CD1c-positive myeloid dendritic cell (primary cell): ENCODE measurements at regions not wholly inside any gene's neighbourhood (a gene's known extent, or its start where the extent isn't known, plus 50 kb on each side); places are given as distances from the start of the nearest gene placed in this dataset.
A peak's percentile ranks its signal among the peaks of the same experiment; 100 is the strongest.
"Not testable (repeated sequence)": the region's sequence is repeated elsewhere in the genome, so short reads cannot be mapped to it uniquely, and the experiment has no call there.

ENCODE experiments used
- DNase-seq: peaks from one replicate; pipeline ENCODE4 v3.0.0-alpha.2; 2016; ENCODE audit errors: extremely low spot score

DNA sequence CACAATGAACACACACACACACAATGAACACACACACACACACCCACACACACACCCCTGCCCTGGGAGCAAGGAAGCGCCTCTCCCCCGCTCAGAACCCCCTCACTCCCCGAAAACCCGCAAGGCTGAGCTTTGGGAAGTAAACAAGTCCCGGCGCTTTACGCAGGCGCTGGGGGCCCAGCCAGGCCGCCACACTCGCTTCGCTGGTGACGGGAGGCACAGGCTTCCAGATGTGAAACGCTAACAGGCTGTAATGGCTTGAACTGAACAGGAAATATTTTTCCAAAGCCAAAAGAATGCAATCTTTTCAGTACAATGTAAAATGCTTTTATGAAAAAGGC is 122.7 kb upstream of the IGF1R start:
- no peak for DNase-seq

DNA sequence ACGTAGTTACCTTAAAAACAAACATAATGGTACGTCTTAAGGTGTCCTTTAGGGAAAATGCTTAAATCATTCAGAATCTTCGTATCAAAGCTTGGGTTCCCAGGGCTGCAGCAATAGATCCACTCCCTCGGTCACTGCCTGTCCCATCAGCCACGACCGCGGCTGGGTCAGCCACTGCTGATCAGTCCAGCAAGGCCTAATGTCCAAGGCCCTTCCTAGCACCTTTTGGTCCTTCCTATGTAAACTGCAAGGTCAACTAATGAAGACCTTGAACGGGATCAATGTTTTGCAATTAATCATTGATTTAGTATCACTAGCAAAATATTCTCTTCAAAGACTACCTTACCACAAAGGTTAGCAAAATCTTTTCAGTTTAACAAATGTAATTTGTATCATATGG is 122.2 kb upstream of the IGF1R start:
- DNase-seq = no peak

DNA sequence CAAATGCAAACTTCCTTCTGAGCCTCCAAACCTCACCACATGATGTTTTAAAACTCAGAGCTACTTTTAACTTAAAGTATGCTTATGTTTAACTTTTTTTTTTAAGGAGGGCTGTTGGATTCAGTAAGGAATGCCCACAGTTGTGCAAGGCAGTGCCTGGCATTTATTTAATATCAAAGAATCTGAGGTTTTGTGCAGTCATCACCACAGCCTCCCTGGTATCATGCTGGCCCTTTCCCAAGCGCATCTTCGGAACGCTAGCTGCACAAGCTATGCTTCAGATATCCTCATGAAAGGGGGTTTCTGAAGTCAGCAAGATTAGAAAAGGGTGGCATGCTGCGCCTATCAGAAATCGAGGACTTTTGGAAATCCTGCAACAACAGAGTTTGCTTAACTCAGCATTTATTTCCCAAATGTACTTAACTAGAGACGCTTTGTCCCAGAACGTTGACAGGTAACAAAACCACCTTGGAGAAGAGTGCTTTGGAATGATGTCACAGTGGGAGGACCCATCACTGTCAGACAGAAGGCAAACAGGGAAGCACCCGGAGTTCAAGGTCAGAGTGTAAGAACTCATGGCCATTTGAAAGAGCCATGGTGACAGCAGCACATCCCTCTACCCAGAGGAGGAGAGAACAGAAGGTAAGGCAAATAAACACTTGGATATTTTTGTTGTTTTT is 120.2 kb upstream of the IGF1R start:
- no peak for DNase-seq

DNA sequence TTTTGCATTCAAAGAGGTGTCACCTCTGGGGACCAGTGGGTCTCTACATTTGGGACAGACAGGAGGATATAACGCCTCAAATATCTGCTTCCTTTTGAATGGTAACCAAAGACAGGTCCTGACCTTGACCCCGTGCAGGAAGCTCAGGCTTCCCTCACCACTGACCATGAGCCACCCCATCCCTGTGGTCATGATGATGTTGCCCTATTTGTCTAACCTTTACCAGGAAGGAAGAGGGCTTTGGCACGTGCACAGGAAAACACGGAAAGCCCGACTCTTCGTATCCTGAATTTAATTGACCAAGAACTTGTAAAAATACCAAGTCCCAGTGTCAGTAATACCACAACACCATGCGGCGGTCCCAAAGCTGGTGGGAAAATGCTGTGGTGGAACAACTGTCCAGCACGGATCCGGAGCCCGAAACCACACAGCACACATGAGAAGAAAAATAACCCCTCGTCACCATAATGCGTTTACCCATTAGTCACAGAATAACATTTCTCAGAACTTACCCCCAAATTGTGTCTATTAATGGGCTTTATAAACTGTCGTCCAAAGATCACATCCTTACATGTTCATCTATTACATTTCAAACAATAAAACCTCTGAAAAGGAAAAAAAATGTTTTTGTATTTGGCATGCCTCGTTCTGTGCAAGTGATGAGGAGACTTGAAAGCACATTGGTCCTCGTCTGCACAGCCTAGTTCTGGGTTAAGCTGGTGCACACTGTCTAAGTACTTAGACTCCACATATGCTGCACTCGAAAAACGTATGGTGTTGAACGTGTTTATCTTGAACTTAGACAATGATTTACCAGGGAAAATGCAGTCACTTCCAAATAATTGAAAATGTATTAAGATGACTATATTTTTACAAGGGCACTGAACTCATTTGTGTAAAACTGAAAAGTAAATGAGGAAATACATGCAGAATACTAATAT is 118.9 kb upstream of the IGF1R start:
- no peak for DNase-seq

DNA sequence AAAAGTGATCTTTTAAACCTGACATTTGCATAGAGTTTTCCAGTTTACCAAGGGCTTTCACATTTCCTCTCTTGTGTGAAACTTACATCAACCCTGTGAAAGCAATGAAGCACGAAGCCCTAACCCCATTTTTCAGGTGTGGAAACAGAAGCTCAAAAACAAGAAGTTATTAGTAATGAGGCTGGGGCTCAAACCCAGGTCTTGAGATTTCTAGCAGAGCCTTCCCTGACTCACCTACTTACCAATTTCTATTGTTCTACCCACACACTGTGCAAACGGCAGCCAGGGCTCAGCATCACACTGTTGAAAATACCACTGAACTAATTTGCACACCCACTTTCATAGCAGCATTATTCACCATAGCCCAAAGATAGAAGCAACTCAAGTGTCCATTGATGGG is 117.8 kb upstream of the IGF1R start:
- DNase-seq = no peak

DNA sequence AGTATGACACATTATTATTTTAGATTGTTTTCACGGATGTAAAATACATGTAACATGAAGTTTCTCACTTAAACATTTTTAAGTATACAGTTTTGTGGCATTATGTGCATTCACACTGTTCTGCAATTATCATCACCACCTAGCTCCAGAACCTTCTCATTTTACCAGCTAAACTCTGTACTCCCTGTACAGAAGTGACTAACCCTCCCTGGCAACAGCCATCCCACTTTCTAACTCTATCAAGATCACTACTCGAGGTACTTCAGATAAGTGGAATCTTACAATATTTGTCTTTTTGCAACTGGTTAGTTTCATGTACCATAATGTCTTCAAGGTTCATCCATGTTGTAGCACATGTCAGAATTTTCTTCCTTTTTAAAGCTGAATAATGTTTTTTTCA is 116.3 kb upstream of the IGF1R start:
- DNase-seq = no peak

DNA sequence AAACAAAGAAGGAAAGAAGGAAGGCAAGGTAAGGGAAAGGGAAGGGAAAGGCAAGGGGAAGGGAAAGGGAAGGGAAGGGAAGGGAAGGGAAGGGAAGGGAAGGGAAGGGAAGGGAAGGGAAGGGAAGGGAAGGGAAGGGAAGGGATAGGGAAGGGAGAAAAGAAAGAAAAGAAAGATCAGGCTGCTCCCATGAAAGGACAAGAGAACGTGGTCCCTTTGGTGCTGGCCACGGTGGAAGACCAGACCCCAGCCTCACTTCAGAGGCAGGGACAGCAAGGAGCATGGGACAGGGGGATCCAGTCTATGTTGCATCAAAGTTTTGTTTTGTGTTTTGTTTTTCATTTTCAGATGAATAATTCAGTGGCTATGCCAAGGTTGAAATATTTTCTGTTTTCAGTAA is 111.4 kb upstream of the IGF1R start:
- DNase-seq = no peak

DNA sequence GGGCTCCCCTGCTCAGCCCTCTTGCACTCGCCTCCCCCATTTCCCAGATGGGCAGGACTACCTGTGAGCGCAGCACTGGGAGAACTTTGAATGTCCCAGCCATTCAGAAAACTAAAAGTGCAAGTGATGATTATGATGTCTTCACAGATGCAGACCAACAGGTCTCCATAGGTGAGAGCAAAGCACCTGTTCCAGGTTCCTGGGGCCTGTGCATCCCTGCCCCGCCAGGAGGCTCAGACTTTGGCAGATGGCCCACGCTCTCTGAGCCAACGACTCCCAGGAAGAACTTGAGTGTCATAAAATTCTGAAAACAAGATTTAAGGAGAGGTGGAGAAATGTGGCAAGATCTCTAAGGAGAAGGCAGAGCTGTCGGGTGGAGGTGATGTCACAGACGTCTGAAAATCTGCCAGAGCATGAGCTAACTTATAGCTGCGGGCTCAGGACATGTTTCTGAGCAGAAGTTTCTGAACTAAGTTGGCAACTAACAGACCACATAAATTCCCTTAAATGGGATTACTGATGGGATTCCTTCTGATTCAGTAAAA is 110.8 kb upstream of the IGF1R start:
- DNase-seq = no peak

DNA sequence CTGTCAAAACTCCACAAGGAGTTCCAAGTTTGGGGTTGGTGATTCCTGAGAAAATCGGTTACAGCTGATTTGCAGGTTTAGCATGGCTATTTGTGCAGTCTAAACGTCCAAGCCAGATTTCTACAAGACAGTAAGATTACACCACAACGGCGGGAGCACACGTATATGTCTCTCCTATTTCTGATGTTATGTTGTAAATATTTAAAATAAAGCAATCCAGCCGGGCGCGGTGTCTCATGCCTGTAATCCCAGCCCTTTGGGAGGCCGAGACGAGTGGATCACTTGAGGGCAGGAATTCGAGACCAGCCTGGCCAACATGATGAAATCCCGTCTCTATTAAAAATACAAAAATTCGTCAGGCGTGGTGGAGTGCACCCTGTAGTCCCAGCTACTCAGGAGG is 106.8 kb upstream of the IGF1R start:
- DNase-seq = no peak

DNA sequence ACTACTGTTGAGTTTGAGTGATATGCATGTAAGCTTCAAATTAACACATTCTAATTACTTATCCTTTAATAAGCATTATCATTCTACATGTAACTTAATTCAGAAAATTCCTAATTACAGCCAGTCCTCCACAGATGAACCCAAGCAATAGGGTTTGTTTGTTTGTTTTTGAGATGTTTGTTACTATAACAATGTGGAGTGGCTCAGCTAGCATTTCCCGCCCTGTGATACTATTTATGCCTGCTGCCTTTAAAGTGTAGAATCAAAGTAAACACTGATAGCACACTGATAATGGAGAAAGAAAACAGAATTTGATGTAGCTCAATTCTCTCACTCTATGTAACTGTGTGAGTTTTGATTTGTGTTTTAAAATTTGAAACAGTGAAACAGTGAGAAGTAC is 105.1 kb upstream of the IGF1R start:
- DNase-seq = no peak

DNA sequence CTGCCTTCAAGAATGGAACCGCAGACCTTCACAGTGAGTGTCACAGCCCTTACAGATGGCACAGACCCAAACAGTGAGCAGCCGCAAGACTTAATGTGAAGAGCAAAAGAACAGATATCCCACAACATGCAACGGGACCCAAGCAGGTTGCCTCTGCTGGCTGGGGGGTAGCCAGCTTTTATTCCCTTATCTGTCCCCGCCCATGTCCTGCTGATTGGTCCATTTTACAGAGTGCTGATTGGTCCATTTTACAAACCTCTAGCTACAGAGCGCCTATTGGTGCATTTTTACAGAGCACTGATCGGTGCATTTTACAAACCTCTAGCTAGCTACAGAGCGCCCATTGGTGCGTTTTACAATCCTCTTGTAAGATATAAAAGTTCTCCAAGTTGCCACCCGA is 102.0 kb upstream of the IGF1R start:
- DNase-seq = no peak

DNA sequence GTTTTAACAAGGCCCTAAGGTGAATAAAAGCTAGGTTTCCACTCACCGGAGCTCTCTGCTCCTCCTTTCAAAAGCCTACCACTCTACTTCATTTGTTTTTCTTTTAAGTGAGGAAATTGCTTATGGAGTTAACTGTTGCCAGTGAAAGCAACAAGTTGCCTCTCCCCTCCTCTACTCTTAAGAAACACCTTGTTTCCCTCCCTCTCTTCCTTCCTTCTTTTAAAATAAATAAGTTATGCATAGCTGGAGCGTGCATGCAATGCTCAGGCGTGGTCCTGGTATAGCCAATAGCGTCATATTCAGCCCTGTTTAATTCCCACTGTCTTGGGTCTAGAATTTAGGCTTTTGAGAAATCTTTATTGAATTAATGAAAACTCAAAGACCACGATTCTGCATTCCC is 101.1 kb upstream of the IGF1R start:
- no peak for DNase-seq

DNA sequence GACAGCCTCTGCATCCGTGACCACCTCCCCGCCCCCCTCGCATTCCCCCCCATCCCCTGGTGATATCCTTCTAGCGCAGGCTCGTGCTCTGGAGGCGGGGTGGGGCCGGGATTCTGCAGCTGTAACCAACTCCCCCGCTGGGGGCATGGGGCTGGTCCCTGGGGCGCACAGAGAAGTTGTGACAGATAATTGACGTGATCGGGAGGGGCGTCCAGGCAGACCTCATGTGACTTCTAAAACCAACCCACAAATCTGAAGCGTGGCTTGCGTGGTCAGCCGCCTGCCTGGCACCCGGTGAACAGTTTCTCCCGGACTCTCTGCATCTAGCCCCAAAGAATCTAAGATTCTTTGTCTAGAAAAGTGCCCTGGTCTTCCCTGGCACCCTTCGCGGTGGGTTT is 100.6 kb upstream of the IGF1R start:
- peak; percentile 9 for DNase-seq

DNA sequence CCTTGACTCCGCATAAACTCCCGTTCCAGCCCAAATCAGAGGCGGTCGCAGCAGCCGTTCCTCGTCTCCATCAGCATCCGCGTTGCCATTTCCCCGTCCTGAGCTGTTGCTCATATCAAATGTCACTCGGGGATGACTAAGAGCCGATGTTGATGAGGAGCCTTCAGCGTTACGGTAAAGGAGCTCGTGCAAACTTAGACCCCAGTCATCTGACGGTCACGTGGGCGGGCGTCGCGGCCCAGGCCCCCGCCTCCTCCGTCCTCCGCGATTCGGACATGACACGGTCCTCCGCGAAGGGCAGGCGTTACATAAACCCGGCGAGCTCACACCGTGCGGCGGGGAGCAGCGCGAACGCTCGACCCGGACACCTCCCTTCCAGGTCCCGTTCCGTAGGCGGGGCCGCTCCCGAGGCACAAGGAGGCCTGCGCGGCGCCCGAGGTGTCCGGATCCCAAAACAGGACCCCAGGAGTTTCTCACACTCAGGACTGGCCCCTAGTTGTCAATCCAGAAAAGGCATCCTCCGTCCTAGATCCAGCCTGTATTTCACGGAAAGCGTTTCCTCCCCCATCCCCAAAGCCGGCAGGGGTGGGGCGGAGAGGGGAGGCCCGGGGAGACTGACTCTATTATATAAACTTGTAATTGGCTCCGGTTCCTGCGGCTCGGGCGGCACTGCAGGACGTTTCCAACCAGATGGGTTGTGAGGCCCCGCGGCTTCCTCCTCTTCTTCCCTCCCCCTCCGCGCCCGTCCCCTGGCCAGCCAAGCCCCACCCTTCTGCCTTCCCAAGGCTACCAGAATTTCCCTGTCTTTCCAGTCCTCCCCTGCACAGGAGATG is 100.0 kb upstream of the IGF1R start:
- DNase-seq = peak; percentile 53

DNA sequence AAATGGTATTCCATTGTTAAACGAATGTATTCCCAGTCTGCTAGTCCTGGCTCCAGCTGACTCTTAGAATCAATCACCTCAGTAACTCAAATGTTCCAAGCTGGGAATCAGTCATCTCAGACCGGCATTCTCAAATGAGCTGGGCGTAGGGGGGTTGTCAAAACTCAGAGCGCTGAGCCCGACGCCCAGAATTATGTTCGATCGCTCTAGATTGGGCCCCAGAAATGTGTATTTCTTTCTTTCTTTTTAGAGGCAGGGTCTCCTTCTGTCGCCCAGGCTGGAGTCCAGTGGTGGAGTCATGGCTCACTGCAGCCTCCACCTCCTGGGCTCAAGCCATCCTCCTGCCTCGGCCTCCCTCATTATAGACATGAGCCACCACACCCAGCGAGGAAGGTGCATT is 99.3 kb upstream of the IGF1R start:
- DNase-seq = no peak

DNA sequence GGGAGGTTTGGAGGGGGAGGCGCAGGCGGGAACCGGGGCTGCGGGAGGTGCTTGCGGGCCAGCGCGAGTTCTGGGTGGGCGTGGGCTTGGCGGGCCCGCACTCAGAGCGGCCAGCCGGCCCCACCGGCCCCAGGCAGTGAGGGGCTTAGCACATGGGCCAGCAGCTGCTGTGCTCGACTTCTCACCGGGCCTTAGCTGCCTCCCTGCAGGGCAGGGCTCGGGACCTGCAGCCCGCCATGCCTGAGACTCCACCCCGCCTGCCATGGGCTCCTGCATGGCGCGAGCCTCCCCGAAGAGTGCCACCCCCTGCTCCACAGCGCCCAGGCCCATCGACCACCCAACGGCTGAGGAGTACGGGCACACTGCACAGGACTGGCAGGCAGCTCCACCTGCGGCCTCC is 98.6 kb upstream of the IGF1R start:
- no peak for DNase-seq

DNA sequence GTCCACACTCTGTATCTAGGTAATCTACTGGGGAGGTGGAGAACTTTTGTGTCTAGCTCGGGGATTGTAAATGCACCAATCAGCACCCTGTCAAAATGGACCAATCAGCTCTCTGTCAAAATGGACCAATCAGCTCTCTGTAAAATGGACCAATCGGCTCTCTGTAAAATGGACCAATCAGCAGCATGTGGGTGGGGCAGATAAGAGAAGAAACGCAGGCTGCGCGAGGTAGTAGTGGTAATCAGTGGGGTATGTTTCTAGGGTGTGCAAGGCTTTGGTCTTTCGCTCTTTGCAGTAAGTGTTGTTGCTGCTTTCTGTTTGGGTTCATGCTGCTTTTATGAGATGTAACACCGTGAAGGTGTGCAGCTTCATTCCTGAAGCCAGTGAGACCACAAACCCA is 98.0 kb upstream of the IGF1R start:
- DNase-seq = not testable (repeated sequence)

DNA sequence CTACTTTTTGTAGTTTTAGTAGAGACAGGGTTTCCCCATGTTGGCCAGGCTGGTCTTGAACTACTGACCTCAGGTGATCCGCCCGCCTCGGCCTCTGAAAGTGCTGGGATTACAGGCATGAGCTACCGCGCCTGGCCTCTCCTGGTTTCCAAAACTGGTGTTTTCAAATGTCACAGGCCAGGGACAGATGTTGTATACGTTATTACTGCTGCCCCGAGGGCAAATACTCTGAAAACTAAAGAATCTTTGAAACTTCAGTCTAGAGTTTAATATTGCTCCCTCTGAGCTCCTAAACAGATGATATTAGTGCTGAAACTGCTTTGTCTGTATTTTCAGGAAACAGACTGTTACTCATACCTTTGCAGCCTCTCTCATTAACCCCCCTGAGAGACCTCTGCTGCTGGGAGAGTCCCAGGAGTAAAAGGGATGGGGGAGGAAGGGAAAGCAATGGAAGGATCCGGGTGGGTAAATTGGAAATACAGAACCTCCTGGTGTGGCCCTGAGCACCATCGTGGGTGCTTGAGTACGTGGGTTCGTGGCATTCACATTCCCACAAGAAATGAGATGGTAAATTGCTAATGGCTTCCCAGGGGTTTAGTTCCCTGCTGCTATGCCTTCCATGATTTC is 96.3 kb upstream of the IGF1R start:
- no peak for DNase-seq

DNA sequence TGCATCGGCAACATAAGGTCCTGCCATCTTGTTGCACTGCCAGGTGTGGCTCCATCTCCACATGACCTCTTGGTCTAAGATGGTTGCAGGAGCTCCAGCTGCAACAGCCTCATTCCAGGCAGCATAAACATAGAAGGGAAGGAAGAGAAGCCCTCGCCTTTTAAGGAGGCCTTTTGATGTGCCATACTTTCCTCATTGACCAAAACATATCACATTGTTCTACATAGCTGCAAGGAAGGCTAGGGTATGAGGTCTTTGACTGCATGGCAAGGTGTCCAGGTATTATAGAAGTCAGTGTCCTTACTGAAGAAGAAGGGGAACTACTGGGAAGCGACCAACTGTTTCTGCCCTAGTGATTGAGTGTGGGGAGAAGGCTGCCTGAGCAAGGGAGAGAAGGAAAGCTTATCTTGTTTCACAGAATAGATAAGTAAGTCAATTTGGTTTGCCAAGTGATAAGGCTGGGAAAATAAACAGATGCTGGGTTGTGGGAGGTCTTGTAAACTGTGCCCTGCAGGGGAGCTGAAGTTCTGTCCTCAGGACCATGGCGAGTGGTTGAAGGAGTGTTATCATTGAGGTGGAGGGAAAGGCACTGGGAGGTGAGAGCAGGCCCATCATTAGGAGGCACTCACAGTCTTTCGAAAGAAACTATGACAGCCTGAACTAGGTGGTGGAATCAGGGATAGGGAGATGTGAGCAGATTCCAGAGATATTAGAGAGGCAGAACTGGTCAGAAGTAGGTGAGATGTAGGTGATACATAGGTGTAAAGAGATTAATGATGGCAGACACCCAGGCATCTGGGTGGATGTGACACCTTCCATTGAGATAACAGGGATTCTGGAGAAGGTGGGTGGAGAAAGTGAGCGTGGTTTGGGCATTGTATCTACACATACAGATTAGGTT is 93.8 kb upstream of the IGF1R start:
- DNase-seq = no peak

DNA sequence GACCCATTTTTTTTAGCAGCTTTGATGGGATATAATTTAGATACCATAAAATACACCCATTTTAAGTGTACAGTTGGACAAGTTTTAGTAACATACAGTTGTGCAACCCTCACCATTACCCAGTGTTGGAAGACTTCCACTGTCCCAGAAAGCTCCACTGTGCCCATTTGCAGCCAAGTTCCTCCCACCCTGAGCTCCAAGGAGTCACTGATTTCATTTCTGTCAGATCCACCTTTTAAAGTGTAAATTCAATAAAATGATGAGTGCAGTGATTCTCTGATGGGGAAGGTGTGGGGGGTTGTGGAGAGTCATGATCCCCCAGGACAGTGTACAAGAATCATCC is 93.2 kb upstream of the IGF1R start:
- DNase-seq = no peak

DNA sequence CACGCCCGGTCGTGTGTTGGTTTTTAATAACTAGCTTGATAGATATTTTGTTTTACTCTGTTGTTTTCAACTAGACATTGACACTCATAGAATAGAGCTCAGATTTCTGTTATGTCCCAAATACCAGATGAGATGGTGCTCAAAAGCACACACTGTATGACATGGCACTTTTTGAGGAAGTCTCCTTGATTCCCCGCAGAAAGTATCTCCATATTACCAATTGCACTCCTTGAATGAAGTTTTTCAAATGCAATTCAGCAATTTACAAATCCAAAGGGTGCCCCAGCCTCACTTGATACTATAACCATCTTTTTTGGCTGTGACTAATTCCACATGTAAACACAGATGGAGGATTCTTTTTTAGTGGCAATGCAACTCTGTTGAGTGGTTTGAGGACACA is 92.0 kb upstream of the IGF1R start:
- no peak for DNase-seq
